Colon (tissue), 2 donors: ENCODE measurements at regions not wholly inside any gene's neighbourhood (a gene's known extent, or its start where the extent isn't known, plus 50 kb on each side); places are given as distances from the start of the nearest gene placed in this dataset.
"Not testable (repeated sequence)": the region's sequence is repeated elsewhere in the genome, so short reads cannot be mapped to it uniquely, and the experiment has no call there.

ENCODE experiments used
- FAIRE-seq: peaks from 2 replicates; lab custom pipeline; 2012; peaks lifted over from hg19 to GRCh38; lab: Jason Lieb, UNC
- donor health status: control.
- donor health status: control.

DNA sequence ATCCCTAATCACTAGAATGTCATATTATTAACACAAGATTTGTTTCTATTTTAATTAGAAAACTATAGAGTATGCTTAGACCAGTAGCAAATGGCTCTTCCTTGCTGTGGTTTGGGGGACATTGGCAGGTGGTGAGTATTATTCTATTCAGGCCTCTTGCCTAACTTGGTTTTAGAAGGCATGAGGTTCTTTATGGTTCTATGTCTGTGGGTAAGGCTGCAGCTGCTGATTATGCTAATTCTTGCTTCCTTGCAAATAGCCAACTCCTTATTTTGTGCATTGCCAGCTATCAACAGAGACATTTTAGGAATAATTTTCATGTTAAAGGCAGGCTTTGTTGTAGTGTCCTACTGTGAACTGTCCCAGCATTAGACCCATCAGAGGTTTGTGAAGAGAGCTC, 1344.9 kb downstream of the UQCRFS1 start:
- no peak for FAIRE-seq

DNA sequence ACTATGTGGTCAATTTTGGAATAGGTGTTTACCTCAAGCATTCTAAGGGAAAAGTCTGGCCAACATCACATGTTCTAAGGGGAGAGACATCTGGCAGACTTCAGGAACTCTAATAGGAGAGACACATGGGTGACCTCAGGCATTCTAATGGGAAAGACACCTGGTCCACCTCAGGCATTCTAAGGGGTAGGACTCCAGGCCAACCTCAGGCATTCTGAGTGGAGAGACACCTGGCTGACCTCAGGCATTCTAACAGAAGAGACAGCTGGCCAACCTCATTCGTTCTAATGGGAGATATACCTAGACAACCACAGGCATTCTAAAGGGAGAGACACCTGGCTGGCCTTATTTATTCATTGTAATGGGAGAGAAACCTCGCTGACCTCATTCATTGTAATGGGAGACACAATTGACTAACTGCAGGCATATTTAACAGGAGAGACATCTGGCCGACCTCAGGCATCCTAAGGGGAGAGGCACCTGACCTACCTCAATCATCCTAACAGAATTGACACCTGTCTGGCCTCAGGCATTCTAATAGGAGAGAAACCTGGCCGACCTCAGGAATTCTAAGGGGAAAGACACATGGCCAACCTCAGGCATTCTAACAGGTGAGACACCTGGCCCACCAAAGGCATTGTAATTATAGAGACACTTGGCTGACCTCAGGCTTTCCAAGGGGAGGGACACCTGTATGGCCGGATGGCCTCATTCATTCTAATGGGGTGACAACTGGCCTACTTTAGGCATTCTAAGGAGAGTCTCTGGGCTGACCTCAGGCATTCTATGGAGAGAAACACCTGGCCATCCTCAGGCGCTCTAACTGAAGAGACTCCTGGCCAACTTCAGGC, 1346.8 kb downstream of the UQCRFS1 start:
- no peak for FAIRE-seq

DNA sequence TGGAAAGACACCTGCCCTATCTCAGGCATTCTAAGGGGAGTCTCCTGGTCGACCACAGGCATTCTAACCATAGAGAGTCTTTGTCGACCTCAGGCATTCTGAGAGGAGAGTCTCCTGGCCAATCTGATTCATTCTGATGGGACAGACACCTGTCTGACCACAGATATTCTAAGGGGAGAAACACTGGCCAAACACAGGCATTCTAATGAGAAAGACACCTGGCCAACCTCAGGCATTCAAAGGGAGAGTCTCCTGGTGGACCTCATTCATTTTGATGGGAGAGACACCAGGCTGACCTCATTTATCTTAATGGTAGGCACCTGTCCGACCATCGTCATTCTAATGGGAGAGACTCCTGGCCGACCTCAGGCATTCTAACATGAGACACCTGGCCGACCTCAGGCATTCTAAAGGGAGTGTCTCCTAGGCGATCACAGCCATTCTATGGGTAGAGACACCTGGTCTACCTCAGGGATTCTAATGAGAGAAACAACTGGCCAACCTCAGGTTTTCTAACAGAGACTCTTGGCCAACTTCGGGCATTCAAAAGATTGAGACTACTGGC, 1351.5 kb downstream of the UQCRFS1 start:
- FAIRE-seq: no peak

DNA sequence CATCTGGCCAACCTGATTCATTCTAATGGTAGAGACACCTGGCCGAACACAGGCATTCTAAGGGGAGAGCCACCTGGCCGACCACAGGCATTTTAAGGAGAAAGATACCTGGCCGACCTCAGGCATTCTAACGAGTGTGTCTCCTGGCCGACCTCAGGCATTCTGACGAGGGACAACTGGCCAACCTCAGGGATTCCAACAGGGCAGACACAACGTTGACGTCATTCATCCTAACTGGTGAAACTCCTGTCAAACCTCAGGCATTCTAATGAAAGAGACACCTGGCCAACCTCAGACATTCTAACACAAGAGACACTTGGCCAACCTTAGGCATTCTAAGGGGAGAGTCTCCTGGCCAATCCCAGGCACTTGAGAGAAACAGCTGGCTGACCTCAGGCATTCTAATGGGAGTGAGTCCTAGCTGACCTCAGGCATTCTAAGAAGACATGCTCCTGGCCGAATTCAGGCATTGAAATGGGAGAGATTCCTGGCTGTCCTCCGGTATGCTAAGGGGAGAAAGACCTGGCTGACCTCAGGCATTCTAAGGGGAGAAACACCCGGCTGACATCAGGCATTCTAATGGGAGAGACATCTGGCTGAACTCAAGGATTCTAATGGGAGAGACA, 1352.5 kb downstream of the UQCRFS1 start:
- no peak for FAIRE-seq

DNA sequence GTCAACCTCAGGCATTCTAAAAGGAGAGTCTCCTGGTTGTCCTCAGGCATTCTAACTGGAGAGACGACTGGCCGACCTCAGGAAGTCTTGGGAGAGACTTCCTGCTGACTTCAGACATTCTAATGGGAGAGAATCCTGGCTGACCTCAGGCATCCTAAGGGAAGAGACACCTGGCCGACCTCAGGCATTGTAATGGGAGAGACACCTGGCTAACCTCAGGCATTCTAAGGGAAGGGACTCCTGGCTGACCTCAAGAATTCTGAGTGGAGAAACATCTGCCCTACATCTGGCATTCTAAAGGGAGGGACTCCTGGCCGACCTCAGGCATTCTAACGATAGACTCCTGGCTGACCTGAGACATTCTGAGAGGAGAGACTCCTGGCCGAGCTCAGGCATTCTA, 1353.3 kb downstream of the UQCRFS1 start:
- FAIRE-seq: no peak

DNA sequence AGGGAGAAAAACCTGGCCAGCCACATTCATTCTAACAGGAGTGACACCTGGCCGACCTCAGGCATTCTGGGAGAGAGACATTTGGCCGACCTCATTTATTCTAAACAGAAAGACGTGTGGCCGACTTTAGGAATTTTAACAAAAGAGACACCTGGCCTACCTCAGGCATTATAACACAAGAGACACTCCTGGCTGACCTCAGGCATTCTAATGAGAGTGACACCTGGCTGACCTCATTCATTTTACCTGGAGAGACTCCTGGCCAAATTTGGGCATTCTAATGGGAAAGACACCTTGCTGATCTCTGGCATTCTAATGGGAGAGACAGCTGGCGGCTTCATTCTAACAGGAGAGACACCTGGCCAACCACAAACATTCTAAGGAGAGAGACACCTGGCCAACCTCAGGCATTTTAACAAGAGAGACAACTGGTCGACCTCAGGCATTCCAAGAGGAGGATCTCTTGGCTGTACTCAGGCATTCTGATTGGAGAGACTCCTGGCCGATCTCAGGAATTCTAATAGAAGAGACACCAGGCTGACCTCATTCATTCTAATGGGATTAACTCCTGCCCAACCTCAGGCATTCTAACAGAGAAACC, 1353.9 kb downstream of the UQCRFS1 start:
- FAIRE-seq: no peak

DNA sequence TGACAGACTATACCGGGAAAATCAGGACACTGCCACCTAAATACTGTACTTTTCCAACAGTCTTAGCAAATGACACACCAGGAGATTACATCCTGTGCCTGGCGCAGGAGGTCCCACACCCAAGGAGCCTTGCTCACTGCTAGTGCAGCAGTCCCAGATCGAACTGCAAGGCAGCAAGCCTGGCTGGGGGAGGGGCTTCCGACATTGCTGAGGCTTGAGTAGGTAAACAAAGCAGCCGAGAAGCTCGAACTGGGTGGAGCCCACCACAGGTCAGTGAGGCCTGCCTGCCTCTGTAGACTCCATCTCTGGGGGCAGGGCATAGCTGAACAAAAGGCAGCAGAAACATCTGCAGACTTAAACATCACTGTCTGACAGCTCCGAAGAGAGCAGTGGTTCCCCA, 1360.0 kb downstream of the UQCRFS1 start:
- not testable (repeated sequence) for FAIRE-seq

DNA sequence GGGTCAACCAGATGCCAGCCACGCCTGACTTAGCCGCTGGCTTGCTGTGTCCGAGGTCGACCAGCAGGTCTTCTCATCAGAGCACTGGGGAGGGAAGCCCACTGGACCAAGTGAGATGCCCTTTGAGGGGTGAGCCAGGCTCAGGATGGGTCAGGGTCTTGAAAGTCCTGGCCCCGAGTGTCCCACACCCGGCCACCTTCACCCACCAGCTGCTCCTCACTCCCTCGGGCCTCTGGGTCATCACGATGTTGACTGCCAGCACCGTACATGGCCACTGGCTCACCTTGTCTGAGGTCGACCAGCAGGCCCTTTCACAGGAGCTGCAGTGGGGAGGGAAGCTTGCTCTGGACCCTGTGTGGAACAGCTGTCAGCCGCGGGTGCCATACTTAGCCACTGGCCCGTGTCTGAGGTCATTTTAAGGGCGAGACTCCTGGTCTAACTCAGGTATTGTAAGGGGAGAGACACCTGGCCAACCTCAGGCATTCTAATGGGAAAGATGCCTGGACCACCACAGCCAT, 1361.3 kb downstream of the UQCRFS1 start:
- FAIRE-seq: no peak

DNA sequence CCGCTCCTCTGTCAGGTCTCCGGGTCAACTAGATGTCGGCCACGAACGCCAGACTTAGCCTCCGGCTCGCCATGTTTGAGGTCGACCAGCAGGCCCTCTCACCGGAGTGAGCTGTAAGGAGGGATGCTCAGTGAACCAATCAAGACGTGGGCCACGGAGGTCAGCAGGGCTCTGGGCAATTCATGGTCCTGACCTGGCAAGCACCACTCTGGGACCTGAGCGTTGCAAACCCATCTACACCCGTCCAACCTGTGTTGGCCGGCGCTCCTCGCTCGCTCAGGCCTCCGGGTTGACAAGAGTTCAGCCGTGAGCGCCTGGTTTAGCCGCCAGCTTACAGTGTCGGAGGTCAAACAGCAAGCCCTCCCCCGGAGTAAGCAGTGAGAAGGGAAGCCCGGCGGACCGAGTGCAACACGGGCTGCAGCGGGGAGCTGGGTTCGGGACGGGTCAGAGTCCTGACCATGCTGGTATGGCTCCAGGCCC, 1361.9 kb downstream of the UQCRFS1 start:
- FAIRE-seq: no peak

DNA sequence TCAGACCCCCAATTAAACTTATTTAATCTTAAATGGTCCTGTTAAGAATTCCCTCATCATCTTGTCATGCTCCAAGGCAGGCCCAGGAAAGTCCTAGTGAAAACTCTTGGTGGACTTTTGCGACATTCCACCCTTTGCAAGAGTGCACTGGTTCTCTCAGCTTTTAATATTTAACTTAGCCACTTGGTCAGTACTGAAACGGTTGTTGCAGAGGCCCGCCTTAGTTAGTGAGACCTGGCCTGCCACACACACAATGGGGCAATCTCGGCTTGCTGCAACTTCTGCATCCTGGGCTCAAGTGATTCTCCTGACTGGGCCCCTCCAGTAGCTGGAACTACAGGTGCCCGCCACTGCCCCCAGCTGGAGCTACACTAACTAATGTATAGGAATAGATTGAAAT, 1366.0 kb downstream of the UQCRFS1 start:
- FAIRE-seq: no peak

DNA sequence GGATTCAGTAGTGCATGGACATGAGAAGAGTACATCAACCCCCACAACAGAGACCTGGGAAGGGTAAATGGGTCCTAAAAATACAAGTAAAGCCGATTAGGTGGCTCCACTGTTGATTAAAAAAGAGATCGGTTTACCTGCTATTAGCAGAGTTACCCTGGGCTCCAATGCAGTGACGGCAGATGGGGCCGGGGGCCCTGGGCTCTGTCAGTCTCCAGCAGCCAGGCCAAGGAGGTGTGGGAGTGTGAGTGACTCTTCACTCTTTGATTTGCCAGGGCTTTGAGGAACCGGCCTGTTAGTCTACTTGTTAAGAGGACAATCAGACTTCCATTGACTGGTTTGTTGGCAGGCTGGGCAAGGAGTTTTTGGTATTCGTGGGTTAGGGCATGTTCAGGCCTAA, 1368.7 kb downstream of the UQCRFS1 start:
- no peak for FAIRE-seq

DNA sequence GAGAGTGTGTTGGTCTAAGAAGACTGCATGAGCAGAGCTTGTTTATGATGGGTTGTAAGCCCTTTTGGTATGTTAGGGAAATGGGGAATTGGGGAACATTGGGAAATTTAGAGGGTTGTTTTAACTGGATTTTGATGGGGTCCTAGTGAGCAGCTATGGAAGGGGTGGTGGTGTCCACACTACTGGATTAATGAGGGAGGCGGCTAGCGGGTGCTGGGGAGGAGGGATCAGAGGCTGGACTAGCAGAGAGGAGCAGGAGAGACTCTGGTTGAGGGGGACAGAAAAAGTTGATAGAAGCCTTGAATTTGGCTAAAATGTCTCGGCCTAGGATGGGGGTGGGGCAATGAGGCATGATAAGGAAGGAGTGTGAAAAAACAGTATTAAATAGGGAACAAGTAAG, 1369.1 kb downstream of the UQCRFS1 start:
- FAIRE-seq: no peak

DNA sequence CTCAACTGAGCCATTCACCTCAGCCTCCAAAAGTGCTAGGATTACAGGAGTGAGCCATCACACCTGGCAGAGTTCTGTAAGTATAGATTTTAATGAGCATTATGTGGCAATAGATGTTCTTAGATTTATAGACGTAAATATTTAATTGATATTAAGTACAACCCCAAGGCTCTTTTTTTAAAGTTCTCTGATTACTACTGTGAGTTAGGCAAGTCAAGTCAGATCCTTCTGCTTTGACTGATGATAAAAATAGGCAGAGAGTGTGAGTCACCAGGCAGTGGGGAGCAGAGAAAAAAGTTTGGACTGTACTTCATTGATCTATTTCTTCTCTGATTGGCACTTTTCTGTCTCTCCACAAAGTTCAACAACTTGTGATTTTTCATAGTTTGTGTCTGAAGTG, 1379.9 kb downstream of the UQCRFS1 start:
- FAIRE-seq: no peak

DNA sequence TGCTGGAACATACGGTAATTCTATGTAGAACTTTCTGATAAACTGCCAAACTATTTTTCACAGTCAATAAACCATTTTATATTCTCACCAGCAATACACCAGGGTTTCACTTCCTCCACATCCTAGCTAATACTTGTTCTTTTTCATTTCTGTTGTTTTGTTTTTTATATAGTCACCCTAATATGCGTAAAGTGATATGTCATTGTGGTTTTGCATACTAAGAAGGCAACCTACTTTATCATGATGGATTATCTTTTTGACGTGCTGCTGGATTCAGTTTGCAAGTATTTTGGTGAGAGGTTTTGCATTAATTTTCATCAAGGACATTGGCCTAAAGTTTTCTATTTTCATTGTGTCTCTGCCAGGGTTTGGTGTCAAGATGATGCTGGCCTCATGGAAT, 1384.1 kb downstream of the UQCRFS1 start:
- no peak for FAIRE-seq

DNA sequence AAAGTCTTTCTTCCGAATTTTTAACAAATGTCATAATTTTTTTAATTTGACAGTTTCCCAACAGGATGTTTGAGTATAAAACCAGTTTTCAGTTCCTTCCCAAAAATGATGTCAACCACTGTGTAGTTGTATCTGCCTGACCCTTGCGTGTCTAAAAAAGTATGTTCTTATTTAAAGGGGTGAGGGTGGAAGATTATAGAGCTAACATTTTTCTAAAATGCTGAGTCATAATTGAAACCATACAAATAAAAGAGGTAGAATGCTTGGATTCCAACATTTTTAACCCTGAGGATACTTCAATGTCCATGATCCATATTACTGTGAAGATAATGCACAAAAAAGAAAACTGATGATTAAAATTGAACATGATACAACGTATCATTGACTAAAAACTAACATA, 1388.8 kb downstream of the UQCRFS1 start:
- no peak for FAIRE-seq

DNA sequence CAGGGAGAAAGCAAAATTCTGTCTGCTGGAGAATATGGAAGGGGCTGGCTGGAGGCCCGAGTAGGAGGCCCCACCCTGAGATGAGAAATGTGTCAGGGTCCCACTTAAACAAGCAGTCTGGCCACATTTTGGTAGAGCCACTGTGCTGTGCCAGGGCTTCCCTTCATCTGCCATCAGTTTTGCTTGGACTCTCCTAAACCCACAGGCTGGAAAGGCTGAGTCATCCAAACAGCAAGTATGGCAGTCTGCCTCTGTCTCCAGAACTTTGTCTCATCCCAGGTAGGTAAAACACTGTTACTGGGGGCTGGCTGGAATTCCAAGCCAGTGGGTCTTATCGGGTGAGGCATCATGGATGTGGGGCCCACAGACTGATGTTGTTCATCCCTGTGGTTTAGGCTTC, 1390.6 kb downstream of the UQCRFS1 start:
- FAIRE-seq: no peak

DNA sequence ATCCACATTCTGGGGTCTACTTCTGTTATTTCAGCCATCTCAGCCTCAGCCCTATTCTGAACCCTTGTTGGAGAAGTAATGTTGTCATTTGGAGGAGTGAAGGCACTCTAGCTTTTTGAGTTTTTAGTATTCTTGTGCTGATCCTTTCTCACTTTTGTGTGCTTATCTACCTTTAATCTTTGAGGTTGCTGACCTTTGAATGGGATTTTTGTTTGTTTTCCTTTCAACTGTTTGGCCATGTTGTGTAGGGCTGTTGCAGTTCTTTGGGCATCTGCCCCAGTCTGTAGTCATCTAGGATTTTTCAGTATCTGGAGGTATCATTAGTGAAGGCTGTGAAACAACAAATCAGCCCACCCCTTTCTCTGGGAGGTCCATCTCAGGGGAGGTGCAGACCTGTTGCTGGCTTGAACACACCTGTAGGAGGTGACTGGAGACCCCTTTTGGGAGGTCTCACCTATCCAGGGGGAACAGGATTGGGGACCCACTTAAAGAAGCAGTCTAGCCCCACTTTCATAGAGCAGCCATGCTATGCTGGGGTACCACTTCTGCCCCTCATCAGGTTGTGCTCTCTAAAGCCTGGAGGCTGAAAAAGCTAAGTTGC, 1391.4 kb downstream of the UQCRFS1 start:
- FAIRE-seq: no peak

DNA sequence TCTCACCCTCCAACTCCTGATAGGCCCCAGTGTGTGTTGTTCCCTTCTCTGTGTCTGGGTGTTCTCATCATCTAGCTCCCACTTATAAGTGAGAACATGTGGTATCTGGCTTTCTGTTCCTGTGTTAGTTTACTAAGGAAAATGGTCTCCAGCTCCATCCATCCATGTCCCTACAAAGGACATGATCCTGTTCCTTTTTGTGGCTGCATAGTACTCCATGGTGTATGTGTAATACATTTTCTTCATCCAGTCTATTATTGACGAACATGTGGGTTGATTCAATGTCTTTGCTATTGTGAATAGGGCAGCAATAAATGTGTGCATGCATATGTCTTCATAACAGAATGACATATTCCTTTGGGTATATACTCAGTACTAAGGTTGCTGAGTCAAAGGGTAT, 1397.0 kb downstream of the UQCRFS1 start:
- FAIRE-seq: no peak

DNA sequence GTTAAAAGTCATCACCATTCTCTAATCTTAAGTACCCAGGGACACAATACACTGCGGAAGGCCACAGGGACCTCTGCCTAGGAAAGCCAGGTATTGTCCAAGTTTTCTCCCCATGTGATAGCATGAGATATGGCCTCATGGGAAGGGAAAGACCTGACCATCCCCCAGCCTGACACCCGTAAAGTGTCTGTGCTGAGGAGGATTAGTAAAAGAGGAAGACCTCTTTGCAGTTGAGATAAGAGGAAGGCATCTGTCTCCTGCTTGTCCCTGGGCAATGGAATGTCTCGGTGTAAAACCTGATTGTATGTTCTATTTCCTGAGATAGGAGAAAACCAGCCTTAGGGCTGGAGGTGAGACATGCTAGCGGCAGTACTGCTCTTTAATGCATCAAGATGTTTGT, 1398.1 kb downstream of the UQCRFS1 start:
- FAIRE-seq: not testable (repeated sequence)

DNA sequence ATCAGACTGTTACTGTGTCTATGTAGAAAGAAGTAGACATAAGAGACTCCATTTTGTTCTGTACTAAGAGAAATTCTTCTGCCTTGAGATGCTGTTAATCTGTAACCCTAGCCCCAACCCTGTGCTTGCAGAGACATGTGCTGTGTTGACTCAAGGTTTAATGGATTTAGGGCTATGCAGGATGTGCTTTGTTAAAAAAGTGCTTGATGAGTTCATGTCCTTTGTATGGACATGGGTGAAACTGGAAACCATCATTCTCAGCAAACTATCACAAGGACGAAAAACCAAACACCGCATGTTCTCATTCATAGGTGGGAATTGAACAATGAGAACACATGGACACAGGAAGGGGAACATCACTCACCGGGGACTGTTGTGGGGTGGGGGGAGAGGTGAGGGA, 1398.7 kb downstream of the UQCRFS1 start:
- not testable (repeated sequence) for FAIRE-seq

DNA sequence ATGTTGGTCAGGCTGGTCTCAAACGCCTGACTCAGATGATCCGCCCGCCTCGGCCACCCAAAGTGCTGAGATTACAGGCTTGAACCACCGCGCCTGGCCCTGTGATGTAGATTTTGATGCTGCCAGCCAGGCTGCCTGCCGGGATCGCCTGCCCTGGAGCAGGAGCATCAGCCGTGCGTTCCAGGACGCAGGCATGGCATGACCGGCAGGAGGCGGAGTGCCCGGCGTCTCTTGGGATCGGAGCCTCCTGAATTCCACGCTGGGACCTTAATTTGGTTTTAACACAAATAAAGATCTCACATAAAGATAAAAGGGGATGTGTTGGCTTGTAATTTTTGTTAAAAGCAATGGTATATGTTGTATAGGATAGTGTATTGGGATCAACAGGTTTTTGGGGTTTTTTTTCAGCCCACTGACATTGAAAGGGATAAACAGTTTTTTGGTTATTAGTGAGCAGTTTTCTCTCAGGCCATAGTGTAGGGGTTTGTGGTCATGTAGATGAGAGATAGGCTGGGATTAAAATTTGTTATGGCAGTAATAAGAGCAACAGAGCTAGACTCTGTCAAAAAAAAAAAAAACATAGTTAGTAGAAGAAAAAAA, 1406.4 kb downstream of the UQCRFS1 start:
- FAIRE-seq: no peak

DNA sequence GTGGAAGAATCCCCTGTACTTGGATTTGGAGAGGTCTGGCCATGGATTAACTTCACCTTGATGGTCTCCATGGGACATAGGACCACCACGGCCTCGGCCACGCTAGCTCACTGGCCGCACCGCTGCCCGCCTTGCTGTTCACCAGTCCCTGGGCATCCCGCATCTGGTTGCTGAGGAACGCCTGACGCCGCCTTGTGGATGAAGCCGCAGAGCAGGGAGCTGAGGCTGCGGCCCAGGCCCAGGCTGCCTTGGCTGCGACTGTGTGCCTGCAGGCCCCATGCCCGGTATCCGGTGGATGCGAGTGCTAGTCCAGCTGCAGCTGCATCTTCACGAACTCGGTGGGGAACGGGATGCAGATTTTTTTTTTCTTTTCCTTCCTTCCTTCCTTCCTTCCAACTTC, 1407.1 kb downstream of the UQCRFS1 start:
- FAIRE-seq: no peak
